ENCODE measurements at regions not wholly inside any gene's neighbourhood (a gene's known extent, or its start where the extent isn't known, plus 50 kb on each side); places are given as distances from the start of the nearest gene placed in this dataset.

GRCh38 chr4:104163820-104164219 lies 330.9 kb downstream of the CXXC4 start:
- TF ChIP-seq EZH2phosphoT487 (IDR thresholded peaks at IDR 0.05; ENCODE audit: borderline replicate concordance, low read length) (no peak), CTCF (conservative IDR thresholded peaks at IDR 0.05; ENCODE audit: low read depth, low read length) (no peak), EZH2 (IDR thresholded peaks at IDR 0.05; ENCODE audit: low read length, unreplicated experiment) (no peak)

Measured in PC-3 (cell line).